ENCODE measurements at regions not wholly inside any gene's neighbourhood (a gene's known extent, or its start where the extent isn't known, plus 50 kb on each side); places are given as distances from the start of the nearest gene placed in this dataset.

GRCh38 chr9:86721843-86722705 lies 225.2 kb downstream of the GAS1 start:
- Histone ChIP-seq H3K4me3 (ENCODE audit: low read length) (no peak overlapping the region), H3K9me3 (ENCODE audit: low read length) (no peaks in the 10 kb centered on the region), H3K4me1 (ENCODE audit: insufficient read depth, low read length) (no peaks in the 10 kb centered on the region), H2AFZ (ENCODE audit: low read depth, low read length) (no peak overlapping the region), H3K36me3 (ENCODE audit: insufficient read depth, low read length) (no peaks in the 10 kb centered on the region), H3K27me3 (ENCODE audit: insufficient read depth, low read length) (no peaks in the 10 kb centered on the region)

- H3K36me3 ChIP-seq (ENCODE audit: insufficient read depth, low read length) = no peaks in the 10 kb centered on the region
- H3K4me3 ChIP-seq (ENCODE audit: low read length) = no peak overlapping the region
- H3K9me3 ChIP-seq (ENCODE audit: low read length) = no peaks in the 10 kb centered on the region
- no peaks in the 10 kb centered on the region for H3K27me3 ChIP-seq (ENCODE audit: insufficient read depth, low read length)
- no peaks in the 10 kb centered on the region for H3K4me1 ChIP-seq (ENCODE audit: insufficient read depth, low read length)
- H2AFZ ChIP-seq (ENCODE audit: low read depth, low read length) = no peak overlapping the region
These were observed 226.0 kb downstream of the GAS1 start for GRCh38 chr9:86721226-86721781.

GRCh38 chr9:86720639-86721225 lies 226.6 kb downstream of the GAS1 start:
- Histone ChIP-seq H3K4me3 (ENCODE audit: low read length) (no peak overlapping the region), H3K9me3 (ENCODE audit: low read length) (no peaks in the 10 kb centered on the region), H3K27me3 (ENCODE audit: insufficient read depth, low read length) (no peaks in the 10 kb centered on the region), H2AFZ (ENCODE audit: low read depth, low read length) (no peak overlapping the region), H3K4me1 (ENCODE audit: insufficient read depth, low read length) (no peaks in the 10 kb centered on the region), H3K36me3 (ENCODE audit: insufficient read depth, low read length) (no peaks in the 10 kb centered on the region)

- H3K36me3 ChIP-seq (ENCODE audit: insufficient read depth, low read length) = no peaks in the 10 kb centered on the region
- H3K4me1 ChIP-seq (ENCODE audit: insufficient read depth, low read length) = no peaks in the 10 kb centered on the region
- H3K9me3 ChIP-seq (ENCODE audit: low read length) = no peaks in the 10 kb centered on the region
- no peak overlapping the region for H3K4me3 ChIP-seq (ENCODE audit: low read length)
- H2AFZ ChIP-seq (ENCODE audit: low read depth, low read length) = no peak overlapping the region
- no peaks in the 10 kb centered on the region for H3K27me3 ChIP-seq (ENCODE audit: insufficient read depth, low read length)
These were observed 228.8 kb downstream of the GAS1 start for GRCh38 chr9:86718388-86719049.

- Histone ChIP-seq H3K9me3 (ENCODE audit: low read length) (no peaks in the 10 kb centered on the region), H3K27me3 (ENCODE audit: insufficient read depth, low read length) (no peaks in the 10 kb centered on the region), H3K36me3 (ENCODE audit: insufficient read depth, low read length) (no peaks in the 10 kb centered on the region), H2AFZ (ENCODE audit: low read depth, low read length) (no peak overlapping the region), H3K4me1 (ENCODE audit: insufficient read depth, low read length) (no peaks in the 10 kb centered on the region), H3K4me3 (ENCODE audit: low read length) (no peak overlapping the region)
These were observed 230.9 kb downstream of the GAS1 start for GRCh38 chr9:86716326-86716922.

- Histone ChIP-seq H3K4me1 (ENCODE audit: insufficient read depth, low read length) (no peaks in the 10 kb centered on the region), H2AFZ (ENCODE audit: low read depth, low read length) (no peak overlapping the region), H3K9me3 (ENCODE audit: low read length) (no peaks in the 10 kb centered on the region), H3K36me3 (ENCODE audit: insufficient read depth, low read length) (no peaks in the 10 kb centered on the region), H3K27me3 (ENCODE audit: insufficient read depth, low read length) (no peaks in the 10 kb centered on the region), H3K4me3 (ENCODE audit: low read length) (no peak overlapping the region)
These were observed 232.3 kb downstream of the GAS1 start for GRCh38 chr9:86714999-86715398.

GRCh38 chr9:86713970-86714369 lies 233.3 kb downstream of the GAS1 start:
- H2AFZ ChIP-seq (ENCODE audit: low read depth, low read length) = no peak overlapping the region
- H3K27me3 ChIP-seq (ENCODE audit: insufficient read depth, low read length) = no peaks in the 10 kb centered on the region
- no peak overlapping the region for H3K4me3 ChIP-seq (ENCODE audit: low read length)
- H3K4me1 ChIP-seq (ENCODE audit: insufficient read depth, low read length) = no peaks in the 10 kb centered on the region
- H3K36me3 ChIP-seq (ENCODE audit: insufficient read depth, low read length) = no peaks in the 10 kb centered on the region
- H3K9me3 ChIP-seq (ENCODE audit: low read length) = no peaks in the 10 kb centered on the region

- Histone ChIP-seq H2AFZ (ENCODE audit: low read depth, low read length) (no peak overlapping the region), H3K4me1 (ENCODE audit: insufficient read depth, low read length) (no peaks in the 10 kb centered on the region), H3K9me3 (ENCODE audit: low read length) (no peaks in the 10 kb centered on the region), H3K36me3 (ENCODE audit: insufficient read depth, low read length) (no peaks in the 10 kb centered on the region), H3K27me3 (ENCODE audit: insufficient read depth, low read length) (no peaks in the 10 kb centered on the region), H3K4me3 (ENCODE audit: low read length) (no peak overlapping the region)
These were observed 233.8 kb downstream of the GAS1 start for GRCh38 chr9:86713470-86713869.

- Histone ChIP-seq H3K4me1 (ENCODE audit: insufficient read depth, low read length) (no peaks in the 10 kb centered on the region), H3K4me3 (ENCODE audit: low read length) (no peak overlapping the region), H3K27me3 (ENCODE audit: insufficient read depth, low read length) (no peaks in the 10 kb centered on the region), H3K36me3 (ENCODE audit: insufficient read depth, low read length) (no peaks in the 10 kb centered on the region), H3K9me3 (ENCODE audit: low read length) (no peaks in the 10 kb centered on the region), H2AFZ (ENCODE audit: low read depth, low read length) (no peak overlapping the region)
These were observed 238.1 kb downstream of the GAS1 start for GRCh38 chr9:86708918-86709835.

- Histone ChIP-seq H3K36me3 (ENCODE audit: insufficient read depth, low read length) (no peaks in the 10 kb centered on the region), H2AFZ (ENCODE audit: low read depth, low read length) (no peak overlapping the region), H3K4me1 (ENCODE audit: insufficient read depth, low read length) (no peaks in the 10 kb centered on the region), H3K9me3 (ENCODE audit: low read length) (no peaks in the 10 kb centered on the region), H3K27me3 (ENCODE audit: insufficient read depth, low read length) (no peaks in the 10 kb centered on the region), H3K4me3 (ENCODE audit: low read length) (no peak overlapping the region)
These were observed 239.3 kb downstream of the GAS1 start for GRCh38 chr9:86707932-86708510.

GRCh38 chr9:86706391-86706790 lies 240.9 kb downstream of the GAS1 start:
- Histone ChIP-seq H3K9me3 (ENCODE audit: low read length) (no peaks in the 10 kb centered on the region), H3K36me3 (ENCODE audit: insufficient read depth, low read length) (no peaks in the 10 kb centered on the region), H3K4me3 (ENCODE audit: low read length) (no peak overlapping the region), H3K27me3 (ENCODE audit: insufficient read depth, low read length) (no peaks in the 10 kb centered on the region), H2AFZ (ENCODE audit: low read depth, low read length) (no peak overlapping the region), H3K4me1 (ENCODE audit: insufficient read depth, low read length) (no peaks in the 10 kb centered on the region)

- Histone ChIP-seq H3K27me3 (ENCODE audit: insufficient read depth, low read length) (no peaks in the 10 kb centered on the region), H3K9me3 (ENCODE audit: low read length) (no peaks in the 10 kb centered on the region), H3K4me3 (ENCODE audit: low read length) (no peak overlapping the region), H3K4me1 (ENCODE audit: insufficient read depth, low read length) (no peaks in the 10 kb centered on the region), H2AFZ (ENCODE audit: low read depth, low read length) (no peak overlapping the region), H3K36me3 (ENCODE audit: insufficient read depth, low read length) (no peaks in the 10 kb centered on the region)
These were observed 241.8 kb downstream of the GAS1 start for GRCh38 chr9:86705490-86705889.
